GM18867 (cell line): ENCODE measurements at regions not wholly inside any gene's neighbourhood (a gene's known extent, or its start where the extent isn't known, plus 50 kb on each side); places are given as distances from the start of the nearest gene placed in this dataset.
"Not testable (repeated sequence)": the region's sequence is repeated elsewhere in the genome, so short reads cannot be mapped to it uniquely, and the experiment has no call there.

Experiments
- ATAC-seq: cut with Tn5 transposase; IDR thresholded peaks from one replicate; pipeline ENCODE4 v1.9.1; 2021; ENCODE audit warnings: mild to moderate bottlenecking, moderate library complexity; ENCODE audit not compliant: unreplicated experiment

DNA sequence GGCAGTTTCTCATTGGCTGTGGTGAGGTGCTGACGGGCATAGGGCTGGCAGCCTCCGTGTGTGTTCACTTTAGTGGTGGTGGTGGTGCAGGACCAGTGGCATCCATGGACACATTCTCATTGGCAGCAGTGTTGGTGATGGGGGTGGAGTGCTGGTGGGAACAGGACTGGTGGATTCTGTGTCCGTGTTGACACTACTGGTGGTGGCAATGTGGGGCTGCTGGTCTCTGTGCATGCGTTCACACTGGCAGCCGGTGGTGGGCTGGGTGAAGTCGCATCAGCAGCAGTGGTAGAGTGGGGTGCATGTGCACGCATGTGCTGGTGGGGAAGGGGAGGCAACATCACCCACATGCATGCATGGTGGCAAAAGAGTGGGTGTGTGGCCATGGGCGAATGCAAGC lies 1471.4 kb upstream of the PCDH20 start:
- no peak for ATAC-seq

DNA sequence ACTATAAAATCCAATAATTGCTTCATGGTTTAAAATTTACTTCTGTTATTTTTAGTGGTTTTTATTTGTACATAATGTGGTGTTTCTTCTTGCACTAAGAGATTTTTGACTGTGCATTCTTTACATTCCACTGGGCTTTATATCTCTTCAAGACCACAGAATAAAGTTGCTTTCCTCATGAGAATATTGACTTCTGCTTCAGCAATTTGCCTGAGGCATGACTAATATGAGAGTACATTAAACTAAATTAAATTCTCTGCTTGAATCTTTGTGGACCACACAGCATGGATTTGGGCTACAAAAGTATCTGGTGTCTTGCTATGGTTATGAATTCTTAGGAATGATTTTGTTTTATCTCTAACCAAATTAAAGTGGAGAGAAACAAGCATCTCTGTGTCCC lies 1463.4 kb upstream of the PCDH20 start:
- ATAC-seq, result no peak

DNA sequence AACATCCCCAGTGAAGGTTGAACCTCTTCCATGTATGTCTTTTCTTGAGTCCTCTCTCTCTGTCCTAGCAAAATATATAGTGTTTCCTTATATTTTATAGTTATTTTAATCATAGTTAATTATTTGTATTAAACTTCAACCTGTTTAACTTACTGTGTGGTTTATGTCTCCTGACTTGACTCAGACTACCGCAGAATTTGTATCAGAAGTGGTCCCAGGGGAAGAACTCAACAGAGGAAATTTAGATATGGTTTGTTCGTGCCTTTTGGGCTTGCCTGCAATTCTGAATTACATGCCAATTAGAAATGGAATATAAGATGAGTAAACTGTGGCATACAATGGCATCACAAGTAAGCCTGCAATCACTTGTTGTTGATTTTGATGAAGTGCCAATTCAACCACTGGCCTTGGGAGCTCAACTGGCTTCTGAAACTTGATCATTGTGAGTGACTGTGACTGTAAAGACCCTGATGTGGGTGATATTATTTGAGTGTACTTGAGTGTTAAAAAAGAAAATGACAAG lies 1459.5 kb upstream of the PCDH20 start:
- ATAC-seq, result no peak

DNA sequence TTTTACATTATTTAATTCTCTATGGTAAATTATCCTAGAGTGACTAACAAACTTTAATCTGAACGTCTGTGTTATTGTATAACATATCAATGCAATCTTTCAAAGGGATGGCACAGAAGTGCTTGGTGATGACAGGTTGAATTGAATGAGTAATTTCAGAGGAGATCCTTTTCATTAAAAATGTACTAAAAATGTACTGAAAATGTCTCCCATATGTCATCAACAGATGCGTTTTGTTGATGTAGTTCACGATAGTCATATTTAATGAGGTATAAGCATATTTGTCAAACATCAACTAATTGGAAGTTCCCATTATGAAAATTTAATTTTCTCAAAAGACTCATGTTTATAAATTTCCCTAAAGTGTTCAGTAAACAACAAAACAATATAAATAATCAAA lies 1434.7 kb upstream of the PCDH20 start:
- no peak for ATAC-seq

DNA sequence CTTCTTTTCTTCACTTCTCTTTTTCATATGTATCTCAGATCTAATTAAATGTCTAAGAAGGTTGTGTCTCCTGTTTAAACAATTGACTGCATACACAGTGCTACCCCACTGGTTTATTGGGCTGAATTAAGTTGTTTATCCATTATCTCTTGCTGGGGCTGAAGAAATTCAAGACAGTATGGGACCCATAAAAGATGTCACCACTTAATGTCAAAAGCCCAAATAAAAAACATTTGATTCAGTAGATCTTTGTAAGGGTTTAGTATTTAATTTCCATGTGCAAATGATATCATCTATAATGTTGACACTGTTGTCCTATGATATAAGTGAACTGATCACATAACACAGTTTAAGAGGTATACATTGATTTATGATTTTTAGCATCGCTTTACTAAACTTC lies 1431.9 kb upstream of the PCDH20 start:
- ATAC-seq, result no peak

DNA sequence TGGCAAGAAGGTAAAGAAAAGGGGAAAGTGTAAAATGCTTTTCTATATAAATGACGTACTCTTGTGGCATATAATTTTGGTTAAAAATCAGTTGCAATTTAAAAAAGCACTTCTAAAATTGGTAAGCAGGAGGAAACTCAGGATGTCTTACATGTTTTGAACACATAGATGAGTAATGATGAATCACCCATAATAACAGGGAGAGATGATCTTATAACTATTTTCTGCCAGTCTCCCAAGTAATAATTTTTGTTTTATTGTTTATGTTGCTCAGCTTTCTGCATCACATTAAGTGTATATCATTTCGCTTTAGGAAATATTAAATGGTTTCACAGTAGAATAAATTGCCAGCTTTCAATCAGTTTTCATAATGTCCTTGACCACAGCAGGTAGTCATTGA lies 1430.7 kb upstream of the PCDH20 start:
- ATAC-seq, result no peak

DNA sequence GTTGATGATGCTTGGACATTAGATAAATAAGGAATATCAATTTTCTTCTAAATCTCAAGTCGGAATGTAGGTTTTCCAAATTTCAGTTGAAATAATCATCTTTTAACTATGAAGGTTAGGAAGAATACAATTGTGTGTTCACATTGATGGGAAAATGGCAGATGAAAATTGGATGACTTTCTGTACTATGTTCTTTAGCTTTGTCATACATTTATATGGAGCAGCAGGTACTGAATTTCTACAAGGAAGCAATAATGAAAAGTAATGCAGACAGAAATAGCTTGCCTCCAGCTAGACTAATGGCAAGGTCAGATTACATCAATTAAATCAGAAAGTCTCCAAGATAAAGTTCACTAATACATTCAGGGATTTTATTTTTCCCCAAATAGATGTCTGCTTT lies 1423.7 kb upstream of the PCDH20 start:
- no peak for ATAC-seq

DNA sequence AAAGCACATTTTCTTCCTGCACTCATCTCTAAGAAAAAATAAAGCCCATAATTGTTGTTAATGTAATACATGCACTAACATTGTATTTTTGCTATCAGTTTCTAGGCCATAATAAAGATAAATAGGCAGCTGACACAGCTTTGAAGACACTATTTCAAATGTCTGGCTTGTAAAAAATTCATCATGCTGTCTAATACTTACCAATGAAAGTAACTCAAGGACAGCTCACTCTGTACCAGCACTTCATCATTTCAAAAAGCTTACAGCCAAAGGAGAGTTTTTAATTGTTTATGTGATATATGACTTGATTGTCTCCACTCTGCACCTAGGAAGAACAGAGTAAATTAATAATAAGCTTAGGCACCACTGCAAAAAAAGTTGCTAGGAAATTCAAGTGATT lies 1423.3 kb upstream of the PCDH20 start:
- no peak for ATAC-seq

DNA sequence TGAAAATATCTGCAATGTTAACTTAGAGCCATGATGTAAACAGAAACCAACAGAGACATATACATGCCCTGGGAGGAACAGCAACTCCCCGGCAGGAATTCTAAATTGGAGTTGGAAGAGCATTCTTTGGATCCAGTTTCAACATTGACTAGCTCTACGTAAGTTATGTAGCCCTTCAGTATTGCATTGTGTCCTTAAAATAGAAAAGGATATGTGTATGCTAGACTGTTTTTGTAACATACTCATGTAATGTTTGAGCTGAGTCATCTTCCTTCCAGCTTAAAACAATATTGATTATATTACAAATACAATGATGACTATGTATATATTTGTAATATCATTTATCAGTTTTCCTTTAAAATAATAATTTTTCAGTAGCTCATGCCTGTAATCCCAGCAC lies 1422.2 kb upstream of the PCDH20 start:
- ATAC-seq, result no peak

DNA sequence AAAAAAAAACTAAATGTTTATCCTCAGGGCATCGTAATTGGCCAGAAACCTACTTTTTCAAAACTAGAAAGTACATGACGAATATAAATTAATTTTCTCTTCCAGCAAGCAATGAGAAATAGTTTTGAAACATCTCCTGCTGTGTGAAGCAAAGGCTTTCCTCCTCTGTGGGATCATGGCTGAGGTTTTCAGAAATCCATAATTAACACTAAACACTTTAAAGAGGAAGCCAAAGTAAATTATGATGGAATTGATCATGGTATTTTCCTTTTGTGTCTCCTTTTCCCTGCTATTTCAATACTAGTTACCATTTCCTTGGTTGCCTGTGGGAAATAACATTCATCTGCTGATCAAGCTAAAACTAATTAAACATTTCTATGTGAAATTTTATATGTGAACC lies 1413.8 kb upstream of the PCDH20 start:
- ATAC-seq, result no peak

DNA sequence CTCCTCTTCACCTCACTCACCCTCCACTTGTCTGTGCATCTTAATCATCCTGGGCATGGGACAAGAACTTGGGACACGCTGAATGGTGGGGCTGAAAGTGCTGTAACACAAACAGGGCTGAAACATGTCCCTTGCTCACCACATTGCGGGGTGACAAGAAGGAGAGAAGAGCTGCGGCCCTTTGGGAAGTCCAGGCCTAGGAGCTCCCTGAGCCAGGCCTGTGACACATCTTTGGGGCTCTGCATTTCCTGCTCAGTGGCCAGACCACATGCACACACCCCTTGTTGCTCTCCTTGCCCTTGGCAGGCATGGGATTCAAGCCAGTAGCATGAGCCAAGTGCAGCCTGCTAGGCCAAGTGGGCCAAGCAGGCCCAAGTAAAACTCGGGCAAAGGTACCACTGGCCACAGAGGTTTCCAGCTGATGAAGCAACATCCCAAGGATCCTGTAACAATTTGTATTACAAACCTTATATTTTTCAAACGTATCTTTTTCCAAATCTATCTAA lies 1384.3 kb upstream of the PCDH20 start:
- ATAC-seq, result no peak

DNA sequence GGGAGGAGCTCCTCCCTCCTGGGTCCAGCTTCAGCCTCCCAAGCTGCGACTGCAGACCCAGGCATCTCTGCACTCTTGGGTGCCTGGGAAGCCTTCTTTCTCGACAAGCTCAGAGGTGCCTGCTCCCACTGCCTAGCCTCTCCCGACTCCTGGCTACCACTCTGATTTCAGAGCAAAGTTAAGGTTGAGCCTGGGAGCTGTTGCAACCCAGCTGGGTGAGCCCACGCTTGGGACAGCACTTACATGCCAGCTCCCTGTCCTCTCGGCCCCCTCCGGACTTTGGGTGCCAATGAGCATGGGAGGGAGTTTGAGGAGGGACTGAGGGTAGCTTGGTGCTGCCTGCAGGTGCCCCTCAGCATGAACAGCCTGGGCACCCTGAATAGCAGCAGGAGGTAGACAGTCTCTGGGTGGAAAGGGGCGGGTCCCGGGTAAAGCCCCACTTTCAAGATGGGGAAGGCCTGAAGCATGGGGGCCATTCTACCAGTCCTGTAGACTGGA lies 1383.4 kb upstream of the PCDH20 start:
- no peak for ATAC-seq

DNA sequence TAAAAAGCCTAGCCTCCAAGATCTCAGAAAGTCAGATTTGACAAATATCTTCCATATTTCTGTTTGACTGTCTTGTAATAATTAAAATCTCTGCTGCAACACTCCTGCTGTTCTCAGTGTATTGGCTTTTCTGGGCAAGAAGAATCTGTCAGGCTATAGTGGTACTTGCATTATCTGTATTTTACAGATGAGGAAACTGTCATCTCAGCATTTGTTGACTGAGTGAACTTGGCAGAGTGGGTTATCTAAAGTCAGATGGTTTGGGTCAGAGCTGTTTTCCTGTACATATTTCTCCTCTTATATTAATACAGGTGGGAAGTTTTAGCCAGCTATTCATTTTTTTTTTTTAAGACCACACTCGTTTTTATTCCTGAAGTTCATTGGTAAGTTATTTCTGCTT lies 1378.2 kb upstream of the PCDH20 start:
- no peak for ATAC-seq

DNA sequence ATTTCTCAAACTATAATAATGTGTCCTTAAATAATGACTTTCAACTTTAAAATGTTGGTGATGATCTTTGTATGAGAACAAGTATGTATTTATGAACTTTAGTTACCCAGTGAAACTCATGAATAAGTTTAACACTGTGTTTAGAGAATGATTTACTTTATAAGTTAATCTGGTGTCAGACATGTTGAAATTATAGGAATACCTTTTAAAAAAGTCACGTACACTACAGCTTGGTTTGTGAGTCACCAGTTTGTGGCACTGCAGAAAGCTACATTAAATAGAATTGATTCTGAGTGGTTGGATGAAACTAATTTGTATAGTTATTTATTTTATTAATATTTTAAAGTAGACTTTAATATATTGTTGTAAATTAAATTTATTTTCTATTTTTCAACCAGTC lies 1366.2 kb upstream of the PCDH20 start:
- ATAC-seq, result no peak

DNA sequence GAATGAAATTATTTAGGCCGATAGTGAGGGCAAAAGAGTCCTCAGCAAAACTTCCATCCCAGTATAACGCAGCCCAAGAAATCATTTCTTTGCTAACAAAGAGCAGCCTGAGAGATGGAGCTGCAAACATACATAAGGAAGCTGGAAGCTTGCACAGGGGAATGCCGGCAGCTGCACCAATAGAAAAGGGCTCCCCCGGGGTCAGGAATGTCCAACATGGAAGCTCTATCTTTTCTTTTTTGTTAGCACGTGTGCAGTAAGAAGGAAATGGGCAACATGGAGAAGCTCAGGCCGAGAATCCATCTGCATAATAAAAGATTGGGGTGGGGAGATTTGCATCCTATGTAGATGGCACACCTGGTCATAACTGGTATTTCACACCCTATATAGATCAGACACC lies 1363.5 kb upstream of the PCDH20 start:
- no peak for ATAC-seq

DNA sequence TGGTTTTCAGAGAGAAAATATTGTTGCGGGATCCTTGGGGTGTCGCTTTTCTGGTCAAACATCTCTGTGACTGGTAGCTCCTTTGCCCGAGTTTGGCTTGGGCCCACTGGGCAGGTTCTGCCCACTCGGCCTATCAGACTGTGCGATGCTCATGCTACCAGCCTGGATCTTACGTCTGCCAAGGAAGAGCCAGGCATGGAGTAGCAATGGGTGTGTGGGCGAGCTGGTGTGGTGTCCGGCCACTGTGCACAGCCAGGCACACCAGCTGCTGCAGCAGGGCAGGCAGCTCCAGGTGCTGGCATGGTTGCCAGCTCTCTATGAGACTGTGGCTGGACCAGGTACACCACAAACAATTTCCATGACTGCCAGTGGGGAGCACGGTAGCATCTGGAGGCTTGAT lies 1351.8 kb upstream of the PCDH20 start:
- no peak for ATAC-seq

DNA sequence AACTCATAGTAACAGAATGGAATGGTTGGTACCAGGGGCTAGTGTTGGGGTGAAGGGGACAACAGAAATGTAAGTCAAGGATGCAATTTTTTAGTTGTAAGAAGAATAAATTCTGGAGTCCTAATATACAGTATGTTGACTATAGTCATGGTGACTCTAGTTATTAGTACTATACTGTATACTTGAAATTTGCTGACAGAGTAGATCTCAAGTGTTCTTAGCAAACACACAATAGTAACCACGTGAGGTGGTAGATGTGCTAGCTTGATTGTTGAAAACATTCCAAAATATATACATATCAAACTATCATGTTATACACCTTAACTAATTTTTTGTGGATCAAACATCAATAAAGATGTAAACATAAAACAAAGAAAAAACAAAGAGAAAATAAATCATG lies 1345.1 kb upstream of the PCDH20 start:
- ATAC-seq, result no peak

DNA sequence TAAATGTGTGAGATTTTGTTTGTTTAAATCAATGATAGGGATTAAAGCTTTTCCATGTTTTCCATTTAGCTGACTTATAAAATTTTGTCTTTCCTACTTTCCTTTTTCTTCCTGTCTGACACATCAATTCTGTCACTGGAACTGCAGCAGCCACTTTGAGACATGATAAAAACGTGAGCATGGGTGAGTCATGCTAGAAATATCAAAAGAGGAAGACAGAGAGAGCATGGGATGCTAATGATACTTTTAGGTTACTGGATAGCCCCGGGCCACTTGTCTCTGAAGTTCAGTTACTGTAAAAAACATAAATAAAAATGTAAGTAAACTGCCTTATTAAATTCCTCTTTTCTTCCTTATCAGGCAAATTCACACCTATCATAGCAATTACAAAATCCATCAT lies 1332.0 kb upstream of the PCDH20 start:
- ATAC-seq, result no peak

DNA sequence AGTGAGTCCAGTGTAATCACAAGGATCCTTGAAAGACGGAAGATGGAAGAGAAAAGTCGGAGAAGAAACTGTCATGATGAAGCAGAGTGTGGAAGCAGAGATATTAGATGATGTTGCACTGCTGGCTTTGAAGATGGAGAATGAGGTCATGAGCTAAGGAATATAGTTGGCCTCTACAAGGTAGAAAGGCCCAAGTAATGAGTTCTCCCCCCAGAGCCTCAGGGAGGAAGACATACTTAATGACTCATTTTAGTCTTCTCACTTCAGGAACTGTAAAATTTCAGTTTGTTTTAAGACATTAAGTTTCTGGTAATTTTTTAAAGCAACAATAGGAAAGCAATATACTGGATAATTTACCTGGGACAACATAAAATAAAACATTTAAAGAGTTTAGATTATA lies 1331.5 kb upstream of the PCDH20 start:
- no peak for ATAC-seq

DNA sequence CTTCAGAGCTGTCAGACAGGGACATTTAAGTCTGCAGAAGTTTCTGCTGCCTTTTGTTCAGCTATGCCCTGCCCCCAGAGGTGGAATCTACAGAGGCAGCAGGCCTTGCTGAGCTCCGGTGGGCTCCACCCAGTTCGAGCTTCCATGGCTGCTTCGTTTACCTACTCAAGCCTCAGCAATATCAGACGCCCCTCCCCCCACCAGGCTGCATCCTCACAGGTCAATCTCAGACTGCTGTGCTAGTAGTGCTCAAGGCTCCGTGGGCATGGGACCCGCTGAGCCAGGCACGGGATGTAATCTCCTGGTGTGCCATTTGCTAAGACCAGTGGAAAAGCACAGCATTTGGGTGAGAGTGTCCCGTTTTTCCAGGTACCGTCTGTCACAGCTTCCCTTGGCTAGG lies 1314.1 kb upstream of the PCDH20 start:
- ATAC-seq, result not testable (repeated sequence)

DNA sequence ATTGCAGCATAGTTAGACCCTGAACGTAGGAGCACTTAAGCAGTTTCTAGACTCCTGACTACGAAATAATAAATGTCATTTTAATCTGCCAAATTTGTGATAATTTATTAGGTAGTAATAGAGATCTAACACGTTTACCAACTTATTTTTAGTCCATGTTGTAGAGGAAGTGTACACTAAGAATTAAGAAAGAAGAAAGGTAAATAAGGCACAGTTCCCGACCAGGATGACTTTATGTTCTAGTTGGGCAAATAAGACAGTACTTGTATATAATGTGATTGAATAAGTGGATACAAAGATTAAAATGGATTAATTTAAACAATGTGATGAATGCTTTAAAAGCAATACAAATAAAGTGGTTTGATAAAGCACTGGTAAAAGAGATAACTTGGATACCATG lies 1306.2 kb upstream of the PCDH20 start:
- no peak for ATAC-seq

DNA sequence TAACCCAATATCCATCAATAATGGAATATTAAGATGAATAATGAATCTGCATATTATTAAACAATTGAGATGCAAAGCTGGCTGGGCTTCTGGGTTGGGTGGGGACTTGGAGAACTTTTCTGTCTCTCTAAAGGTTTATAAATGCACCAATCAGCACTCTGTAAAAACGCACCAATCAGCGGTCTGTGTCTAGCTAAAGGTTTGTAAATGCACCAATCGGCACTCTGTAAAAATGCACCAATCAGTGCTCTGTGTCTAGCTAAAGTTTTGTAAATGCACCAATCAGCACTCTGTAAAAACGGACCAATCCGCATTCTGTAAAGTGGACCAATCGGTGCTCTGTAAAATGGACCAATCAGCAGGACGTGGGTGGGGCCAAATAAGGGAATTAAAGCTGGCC lies 1296.3 kb upstream of the PCDH20 start:
- not testable (repeated sequence) for ATAC-seq

DNA sequence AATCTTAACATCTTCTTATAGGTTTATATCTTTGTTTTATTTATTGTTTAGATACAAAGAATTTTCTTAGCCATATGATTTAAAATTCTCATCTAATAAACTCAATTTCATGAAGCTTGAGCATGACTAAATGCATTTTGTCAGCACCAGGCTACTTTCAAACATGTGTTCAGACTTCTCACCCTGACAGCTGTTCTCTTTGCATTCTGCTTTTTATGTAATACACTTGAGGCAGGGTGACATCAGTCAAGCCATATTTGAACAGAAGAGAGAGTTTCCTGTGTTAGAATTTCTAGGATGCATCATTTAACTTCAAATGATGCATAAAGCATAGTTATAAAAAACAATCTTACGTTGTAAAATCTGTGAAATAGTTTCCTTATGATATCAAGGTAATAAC lies 1295.1 kb upstream of the PCDH20 start:
- ATAC-seq, result no peak
